ENCODE measurements at regions not wholly inside any gene's neighbourhood (a gene's known extent, or its start where the extent isn't known, plus 50 kb on each side); places are given as distances from the start of the nearest gene placed in this dataset.

DNA sequence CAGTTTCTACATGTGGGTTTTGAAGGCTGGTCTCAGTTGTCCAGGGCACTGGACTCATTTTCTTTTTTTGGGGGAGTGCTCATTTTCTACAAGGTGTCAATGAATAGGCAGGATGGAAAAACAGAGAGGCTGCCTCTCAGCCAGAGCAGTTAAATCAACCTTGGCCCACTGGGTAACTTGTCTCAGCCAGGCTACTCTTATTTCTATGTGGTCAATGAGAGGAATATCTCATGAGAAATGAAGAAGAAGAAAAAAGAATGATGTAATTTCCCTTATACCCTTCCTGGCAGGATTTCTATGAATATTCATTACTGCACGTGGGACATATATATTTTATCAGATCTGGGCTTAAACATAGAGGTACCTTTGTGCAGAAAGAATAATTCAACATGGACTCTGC lies 155.2 kb upstream of the E2F7 start:
- TF ChIP-seq, protein P1, sequence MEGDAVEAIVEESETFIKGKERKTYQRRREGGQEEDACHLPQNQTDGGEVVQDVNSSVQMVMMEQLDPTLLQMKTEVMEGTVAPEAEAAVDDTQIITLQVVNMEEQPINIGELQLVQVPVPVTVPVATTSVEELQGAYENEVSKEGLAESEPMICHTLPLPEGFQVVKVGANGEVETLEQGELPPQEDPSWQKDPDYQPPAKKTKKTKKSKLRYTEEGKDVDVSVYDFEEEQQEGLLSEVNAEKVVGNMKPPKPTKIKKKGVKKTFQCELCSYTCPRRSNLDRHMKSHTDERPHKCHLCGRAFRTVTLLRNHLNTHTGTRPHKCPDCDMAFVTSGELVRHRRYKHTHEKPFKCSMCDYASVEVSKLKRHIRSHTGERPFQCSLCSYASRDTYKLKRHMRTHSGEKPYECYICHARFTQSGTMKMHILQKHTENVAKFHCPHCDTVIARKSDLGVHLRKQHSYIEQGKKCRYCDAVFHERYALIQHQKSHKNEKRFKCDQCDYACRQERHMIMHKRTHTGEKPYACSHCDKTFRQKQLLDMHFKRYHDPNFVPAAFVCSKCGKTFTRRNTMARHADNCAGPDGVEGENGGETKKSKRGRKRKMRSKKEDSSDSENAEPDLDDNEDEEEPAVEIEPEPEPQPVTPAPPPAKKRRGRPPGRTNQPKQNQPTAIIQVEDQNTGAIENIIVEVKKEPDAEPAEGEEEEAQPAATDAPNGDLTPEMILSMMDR (IDR thresholded peaks at IDR 0.05): no peak
- TF ChIP-seq POLR2A (IDR thresholded peaks at IDR 0.05) (no peak), POLR2AphosphoS5 (IDR thresholded peaks at IDR 0.05) (no peak)
